ENCODE measurements at regions not wholly inside any gene's neighbourhood (a gene's known extent, or its start where the extent isn't known, plus 50 kb on each side); places are given as distances from the start of the nearest gene placed in this dataset.

DNA sequence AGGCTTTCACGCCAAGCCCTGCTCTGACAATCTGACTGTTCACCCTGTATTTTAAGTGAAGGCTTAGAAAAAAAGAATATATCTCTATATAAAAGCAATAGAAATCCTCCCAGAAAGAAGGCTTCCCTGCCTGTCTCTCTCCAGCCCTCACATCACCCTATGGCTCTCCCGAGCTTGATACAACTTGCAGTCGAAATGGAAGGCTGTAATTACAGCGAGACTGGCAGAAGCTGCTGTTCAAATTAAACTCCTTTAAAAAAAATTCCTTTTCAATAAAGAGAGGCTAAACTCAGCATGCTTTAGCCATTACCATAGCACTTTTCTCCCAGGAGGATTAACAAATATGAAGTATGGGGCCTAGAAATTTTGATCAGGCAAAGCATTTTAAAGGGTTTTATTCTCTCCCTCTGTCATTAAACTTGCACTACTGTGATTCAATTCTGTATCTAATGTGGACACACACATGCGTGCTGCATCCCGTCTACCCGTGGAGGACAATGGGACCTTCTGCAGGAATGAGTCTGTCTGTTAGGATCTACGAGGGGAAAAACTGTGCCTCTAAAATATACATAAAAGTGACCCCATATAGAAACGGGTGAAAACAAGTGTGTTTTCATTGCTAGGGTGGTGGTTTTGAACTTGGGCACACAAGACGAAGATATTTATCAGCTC is 223.8 kb downstream of the USP6NL start:
- ATAC-seq, result no peak
- Histone ChIP-seq H3K36me3 (no peaks in the 10 kb centered on the region), H3K9me3 (no peaks in the 10 kb centered on the region), H3K4me1 (peaks cover 0 to 6% (median 0%) of the 10 kb centered on the region in 9 donors), H3K4me3 (no peak overlapping the region), H3K27ac (no peak overlapping the region), H3K27me3 (peaks cover 0 to under 1% (median 0%) of the 10 kb centered on the region in 7 donors)
- TF ChIP-seq, protein P1, sequence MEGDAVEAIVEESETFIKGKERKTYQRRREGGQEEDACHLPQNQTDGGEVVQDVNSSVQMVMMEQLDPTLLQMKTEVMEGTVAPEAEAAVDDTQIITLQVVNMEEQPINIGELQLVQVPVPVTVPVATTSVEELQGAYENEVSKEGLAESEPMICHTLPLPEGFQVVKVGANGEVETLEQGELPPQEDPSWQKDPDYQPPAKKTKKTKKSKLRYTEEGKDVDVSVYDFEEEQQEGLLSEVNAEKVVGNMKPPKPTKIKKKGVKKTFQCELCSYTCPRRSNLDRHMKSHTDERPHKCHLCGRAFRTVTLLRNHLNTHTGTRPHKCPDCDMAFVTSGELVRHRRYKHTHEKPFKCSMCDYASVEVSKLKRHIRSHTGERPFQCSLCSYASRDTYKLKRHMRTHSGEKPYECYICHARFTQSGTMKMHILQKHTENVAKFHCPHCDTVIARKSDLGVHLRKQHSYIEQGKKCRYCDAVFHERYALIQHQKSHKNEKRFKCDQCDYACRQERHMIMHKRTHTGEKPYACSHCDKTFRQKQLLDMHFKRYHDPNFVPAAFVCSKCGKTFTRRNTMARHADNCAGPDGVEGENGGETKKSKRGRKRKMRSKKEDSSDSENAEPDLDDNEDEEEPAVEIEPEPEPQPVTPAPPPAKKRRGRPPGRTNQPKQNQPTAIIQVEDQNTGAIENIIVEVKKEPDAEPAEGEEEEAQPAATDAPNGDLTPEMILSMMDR (IDR thresholded peaks at IDR 0.05), result no peak
- 75 to 81% methylated on average over 10 of the region's 10 CpGs for WGBS, 2 donors
- intact Hi-C loops (cut with DNase I), result no loop called here
- no peak for DNase-seq

DNA sequence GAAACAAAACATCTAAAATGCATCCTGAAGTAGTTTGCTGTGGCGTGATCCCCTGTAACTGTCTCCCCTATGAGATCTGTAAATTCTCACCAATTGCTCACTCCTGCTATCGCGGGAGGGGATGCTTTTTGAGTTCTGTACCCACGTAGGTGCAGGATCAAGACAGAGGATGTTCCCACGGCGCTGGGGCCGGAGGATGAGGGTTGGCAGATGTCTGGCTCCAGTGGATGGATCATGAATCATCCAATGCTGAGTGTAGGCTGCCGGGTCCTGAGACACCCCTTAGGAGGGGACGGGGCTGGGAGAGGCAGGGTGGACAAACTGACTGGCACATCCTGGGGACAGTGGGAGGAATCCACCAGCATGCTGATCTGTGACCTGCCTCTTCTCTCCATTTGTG is 224.4 kb downstream of the USP6NL start:
- H3K36me3 ChIP-seq, result no peaks in the 10 kb centered on the region
- H3K27me3 ChIP-seq, result no peaks in the 10 kb centered on the region
- TF ChIP-seq, protein P1 (IDR thresholded peaks at IDR 0.05), result no peak
- peaks cover 0 to 6% (median 0%) of the 10 kb centered on the region in 9 donors for H3K4me1 ChIP-seq
- H3K27ac ChIP-seq, result no peak overlapping the region
- no peak for ATAC-seq
- intact Hi-C loops (cut with DNase I), result no loop called here
- no peak overlapping the region for H3K4me3 ChIP-seq
- H3K9me3 ChIP-seq, result no peaks in the 10 kb centered on the region
- DNase-seq, result no peak
- 85% methylated on average over 9 of the region's 9 CpGs for WGBS, 2 donors

Measured in heart right ventricle (tissue), 16 donors.